ENCODE measurements at regions not wholly inside any gene's neighbourhood (a gene's known extent, or its start where the extent isn't known, plus 50 kb on each side); places are given as distances from the start of the nearest gene placed in this dataset.

- TF ChIP-seq POLR2AphosphoS5 (IDR thresholded peaks at IDR 0.05) (no peak), CTCF (IDR thresholded peaks at IDR 0.05) (no peak), POLR2A (IDR thresholded peaks at IDR 0.05) (no peak)
Measured at GRCh38 chr5:57989378-57989777, 470.5 kb downstream of the PLK2 start.
